HG03108 (cell line): ENCODE measurements at regions not wholly inside any gene's neighbourhood (a gene's known extent, or its start where the extent isn't known, plus 50 kb on each side); places are given as distances from the start of the nearest gene placed in this dataset.
"Not testable (repeated sequence)": the region's sequence is repeated elsewhere in the genome, so short reads cannot be mapped to it uniquely, and the experiment has no call there.

Experiments
- ATAC-seq: cut with Tn5 transposase; IDR thresholded peaks from one replicate; pipeline ENCODE4 v1.9.1; 2021; ENCODE audit warnings: moderate library complexity; ENCODE audit not compliant: unreplicated experiment

DNA sequence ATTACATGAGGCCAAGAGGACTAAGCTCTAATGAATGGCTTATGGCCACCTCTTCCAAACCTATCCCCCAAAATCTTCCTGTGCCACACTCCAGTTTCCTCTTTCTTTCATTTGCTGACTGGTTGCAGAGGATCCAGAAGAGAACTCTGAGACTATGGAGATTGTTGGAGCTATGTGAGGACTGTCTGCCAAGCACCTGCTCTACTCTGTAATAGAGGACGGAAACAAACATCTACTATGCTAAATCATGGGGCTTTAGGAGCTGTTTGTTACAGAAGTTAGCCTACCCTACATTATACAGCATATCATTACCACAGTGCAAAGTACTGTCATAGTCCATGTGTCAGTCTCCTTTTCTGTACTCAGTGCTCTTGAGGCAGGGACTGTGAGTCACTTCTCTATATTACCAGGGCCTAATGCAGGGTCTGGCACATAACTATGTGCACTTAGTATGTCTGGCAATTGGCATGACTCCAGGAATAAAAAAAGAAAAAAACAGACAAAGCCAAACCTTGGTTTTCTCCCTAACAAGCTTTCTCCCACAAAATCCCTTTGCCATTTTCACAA is 95.1 kb downstream of the RPAP3 start:
- no peak for ATAC-seq

DNA sequence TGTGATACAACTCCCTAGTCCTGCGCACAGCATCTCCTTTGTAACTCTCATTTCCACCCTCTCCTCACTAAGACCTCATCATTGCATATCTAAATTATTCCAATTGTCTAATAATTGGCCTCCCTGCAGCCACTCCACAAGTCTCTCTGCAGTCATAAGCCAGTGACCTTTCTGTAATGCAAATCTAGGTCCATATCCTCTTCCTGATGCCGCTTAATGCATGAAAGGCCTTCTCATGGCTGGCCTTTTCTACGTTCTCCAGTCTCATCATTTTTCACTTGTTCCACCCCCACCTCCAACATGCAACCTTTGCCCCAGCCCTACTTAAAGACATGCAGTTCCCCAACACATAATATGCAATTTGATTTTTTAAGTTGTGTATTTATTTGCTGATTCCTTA is 96.0 kb downstream of the RPAP3 start:
- no peak for ATAC-seq

DNA sequence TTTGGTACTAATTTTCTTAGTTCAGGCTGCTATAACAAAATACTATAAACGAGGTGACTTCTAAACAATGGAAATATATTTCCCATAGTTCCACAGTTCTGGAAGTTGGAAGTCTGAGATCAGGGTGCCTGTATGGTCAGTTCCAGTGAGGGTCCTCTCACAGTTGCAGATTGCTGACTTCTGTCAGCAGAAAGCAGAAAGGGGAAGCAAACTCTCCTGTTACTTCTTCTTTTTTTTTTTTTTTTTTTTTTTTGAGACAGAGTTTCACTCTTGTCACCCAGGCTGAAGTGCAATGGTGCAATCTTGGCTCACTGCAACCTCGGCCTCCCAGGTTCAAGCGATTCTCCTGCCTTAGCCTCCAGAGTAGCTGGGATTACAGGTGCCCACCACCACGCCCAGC is 97.2 kb downstream of the RPAP3 start:
- not testable (repeated sequence) for ATAC-seq

DNA sequence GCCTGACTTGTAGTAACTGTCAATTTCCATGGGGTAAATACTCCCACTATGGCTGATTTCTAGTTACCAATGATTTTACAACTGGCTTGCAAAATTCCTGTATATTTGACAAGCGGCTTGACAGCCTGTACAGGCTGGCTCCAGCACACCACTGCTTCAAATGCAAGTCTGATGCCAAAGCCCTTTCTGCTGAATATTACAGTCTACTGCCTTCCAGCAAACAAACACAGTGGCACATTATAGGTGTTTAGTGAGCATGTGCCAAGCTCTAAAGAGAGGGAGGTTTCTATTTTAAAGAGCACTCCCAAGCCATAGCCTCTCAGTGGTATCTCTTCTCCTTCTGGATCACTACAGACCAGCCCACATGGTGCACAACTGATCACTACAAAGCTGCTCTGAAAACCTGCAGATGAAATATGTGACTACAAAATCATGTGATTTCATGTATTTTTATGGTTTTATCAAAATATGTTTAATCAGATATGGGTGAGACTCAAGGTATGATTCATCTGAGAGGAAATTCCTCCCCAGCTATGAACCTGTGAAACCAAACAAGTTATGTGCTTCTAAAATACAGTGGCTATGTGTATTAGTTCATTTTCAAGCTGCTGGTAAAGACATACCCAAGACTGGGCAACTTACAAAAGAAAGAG is 101.5 kb downstream of the RPAP3 start:
- no peak for ATAC-seq

DNA sequence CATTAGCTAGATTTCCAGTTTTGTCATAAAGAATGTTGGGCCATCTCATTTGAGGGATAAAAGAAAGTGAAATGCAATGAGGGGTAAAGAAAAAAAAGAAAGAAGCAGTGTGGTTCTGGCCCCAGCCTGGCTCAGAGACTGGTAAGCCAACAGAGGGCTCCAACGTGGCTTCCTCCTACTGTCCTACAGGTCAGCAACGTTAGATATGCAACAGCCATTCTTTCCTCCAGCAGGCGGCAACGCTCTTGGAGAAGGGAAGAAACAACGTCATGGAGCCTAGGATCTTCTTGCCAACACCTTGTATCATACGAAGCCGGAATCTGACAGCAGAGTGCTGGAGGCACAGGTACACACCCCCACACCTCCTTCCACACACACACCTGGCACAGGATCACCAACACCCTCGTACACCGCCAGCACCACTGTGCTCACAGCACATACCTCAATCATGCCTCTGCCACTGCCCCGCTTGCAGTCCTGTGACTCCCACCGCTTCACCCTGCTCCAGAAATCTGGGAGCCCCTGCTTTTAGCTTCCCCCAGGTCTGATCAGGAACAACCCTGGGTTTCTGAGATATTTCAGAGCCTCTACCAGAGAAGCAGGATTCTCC is 102.8 kb downstream of the RPAP3 start:
- ATAC-seq, result no peak

DNA sequence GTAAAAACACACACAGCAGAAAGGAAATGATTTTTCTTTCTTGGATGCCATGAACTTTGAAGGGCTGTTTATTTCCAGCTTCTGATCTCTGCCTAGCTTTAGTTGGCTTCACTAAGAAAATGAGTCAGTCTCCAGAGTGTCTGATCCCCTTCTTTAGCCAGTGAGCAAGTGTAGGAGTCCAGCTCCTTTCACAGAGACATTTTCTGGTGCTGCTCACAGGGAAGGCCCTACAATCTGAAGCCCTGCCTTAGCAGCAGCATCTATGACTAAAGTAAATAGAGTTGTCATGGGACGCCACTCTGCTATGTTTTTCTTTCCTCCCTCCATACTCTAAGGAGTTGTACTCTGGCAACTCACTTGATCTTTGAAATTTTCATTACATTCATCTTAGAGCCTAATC is 103.5 kb downstream of the RPAP3 start:
- no peak for ATAC-seq

DNA sequence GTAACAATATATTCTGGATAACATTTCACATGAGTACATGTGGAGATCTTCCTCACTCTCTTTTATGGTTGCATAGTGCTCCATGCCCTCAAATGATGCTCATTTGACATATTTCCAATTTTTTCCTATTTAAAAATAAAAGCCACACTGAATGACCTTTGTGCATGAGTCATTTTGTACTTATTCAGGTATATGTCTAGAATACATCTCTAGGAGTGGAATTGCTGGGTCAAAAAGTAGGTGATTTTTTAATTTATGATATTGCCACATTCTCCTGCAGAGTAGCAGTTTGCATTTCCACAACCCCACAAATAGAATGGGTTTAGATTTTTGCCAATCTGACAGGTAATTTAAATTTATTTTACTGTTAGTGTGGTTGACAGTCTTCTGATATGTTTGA is 104.8 kb downstream of the RPAP3 start:
- ATAC-seq, result no peak

DNA sequence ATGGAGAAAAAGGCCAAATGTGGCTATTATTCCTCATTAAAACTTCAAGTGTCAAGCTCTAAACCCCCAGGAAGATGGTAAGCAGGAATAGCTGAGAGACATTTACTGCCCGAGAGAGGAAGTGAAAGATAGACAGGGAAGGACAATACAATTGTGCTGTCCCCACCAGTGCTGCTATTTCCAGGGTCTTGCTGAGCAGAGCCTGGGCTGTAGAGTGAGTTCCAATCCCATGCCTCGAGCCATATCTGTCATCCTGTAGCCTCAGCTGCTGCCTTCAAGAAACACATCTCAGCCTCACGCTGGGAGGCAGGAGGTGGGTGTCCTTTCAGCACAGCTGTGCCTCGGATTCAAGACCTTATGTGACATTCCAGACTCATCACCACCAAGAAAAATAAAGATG is 114.0 kb downstream of the RPAP3 start:
- ATAC-seq, result no peak

DNA sequence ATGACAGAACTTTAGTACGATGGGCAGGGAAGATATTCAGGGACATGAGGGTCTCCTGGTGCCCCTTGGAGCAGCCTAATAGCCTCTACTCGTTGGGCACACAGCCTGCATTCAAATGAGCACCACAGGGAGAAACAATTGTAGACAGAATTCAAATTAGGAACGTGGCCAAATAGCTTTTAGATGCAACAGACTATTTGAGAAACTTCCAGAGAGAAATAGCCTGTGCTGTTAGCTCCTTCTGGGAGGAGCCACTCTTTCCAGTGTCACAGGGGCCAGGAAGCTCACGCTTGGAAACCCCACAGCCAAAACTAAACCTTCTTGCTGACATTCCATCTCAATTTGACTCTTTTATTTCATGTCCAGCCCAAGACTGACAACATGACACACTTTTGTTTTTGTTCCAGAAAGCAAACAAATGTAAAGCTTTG is 114.5 kb downstream of the RPAP3 start:
- ATAC-seq, result no peak

DNA sequence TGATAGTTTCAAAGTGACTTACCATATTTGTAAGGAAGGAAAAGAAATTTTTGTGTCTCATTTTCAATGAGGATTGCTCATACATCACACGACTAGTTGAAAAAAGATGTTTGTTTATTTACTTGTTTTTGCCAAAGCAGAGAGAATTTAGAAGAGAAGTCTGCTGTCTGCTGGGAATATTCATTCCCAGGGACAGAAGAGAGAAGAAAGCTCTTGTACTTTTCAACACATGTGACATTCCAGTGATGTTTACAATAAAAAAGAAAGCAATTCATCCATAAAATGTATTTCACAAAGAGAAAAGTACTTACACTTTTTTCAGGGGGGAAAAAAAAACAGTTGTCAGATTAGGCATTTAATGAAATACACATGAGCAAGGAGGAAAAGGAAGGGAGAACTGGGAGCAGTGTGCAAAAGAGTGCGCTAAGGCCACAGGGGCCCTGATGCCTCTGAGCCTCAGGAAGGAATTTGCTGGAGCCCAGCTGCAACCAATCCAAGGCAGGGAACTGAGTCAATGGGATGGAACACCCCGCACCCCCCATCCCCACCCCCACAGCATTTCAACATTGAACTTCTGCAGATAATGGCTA is 115.0 kb downstream of the RPAP3 start:
- ATAC-seq, result no peak

DNA sequence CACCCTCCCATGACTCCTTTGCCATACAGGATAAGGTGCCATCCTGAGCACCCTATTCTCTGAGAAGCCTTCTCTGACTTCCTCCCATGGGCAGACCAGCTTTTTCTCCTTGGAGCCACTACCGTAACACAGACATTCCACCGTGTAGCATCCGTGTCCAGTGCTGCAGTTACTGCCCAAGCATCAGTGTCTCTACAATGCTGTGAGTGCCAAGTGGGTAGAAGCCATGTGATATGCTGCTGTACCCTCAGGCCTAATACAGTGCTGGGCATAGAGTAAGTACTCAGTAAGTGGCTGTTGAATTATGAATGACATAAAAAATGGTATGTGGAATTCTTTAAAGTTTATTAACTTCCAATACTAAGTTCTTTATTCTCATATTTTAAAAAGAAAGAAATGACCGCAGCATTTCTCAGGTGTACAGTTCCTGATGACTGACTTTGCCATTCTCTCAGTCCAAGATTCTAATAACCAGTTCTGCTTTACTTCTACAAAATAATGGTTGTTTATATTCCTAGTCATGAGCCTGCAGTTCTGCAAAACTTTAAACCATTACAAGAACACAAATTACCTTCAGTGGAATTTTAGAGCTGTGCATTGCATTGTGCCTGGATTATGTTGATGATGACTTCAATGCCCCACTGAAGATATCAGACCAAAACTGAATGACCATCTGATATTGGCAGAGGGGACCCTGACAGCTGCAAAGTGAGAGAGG is 118.7 kb downstream of the RPAP3 start:
- no peak for ATAC-seq

DNA sequence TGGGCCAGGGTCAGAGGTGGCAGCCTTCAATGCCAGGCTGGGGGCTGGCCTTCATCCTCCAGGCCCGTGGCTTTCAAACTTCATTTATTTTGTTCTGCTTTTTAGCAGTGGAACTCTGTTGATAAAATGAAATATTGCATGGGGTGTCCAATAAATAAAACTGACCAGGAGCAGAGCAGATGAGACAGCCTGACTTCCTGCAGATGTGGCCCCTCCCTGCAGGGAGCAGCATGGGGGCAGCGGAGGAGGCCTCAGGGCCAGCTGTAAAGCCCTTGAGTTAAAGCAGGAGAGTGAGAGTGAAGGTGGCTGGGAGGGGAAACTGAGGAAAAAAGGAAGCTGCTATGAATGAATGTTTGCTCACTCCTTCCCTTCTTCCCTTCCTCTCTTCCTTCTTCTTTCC is 120.3 kb downstream of the RPAP3 start:
- no peak for ATAC-seq

DNA sequence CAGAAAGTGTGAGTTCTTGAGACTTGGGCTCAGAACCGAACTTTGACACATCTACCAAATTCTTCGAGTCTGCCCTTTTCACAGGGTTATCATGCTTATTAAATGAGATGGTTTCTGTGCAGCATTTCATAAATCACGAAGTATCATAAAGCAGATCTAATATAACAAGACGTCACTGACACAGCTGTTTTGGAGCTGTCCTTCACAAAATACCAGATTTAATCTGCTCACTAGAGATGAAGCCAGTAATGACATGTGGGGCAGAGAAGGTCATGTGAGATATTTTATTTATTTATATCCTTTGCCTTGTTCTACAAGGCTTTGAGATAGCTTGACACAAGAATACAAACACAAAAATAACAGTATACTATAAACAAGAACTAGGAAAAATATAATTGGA is 127.0 kb downstream of the RPAP3 start:
- no peak for ATAC-seq

DNA sequence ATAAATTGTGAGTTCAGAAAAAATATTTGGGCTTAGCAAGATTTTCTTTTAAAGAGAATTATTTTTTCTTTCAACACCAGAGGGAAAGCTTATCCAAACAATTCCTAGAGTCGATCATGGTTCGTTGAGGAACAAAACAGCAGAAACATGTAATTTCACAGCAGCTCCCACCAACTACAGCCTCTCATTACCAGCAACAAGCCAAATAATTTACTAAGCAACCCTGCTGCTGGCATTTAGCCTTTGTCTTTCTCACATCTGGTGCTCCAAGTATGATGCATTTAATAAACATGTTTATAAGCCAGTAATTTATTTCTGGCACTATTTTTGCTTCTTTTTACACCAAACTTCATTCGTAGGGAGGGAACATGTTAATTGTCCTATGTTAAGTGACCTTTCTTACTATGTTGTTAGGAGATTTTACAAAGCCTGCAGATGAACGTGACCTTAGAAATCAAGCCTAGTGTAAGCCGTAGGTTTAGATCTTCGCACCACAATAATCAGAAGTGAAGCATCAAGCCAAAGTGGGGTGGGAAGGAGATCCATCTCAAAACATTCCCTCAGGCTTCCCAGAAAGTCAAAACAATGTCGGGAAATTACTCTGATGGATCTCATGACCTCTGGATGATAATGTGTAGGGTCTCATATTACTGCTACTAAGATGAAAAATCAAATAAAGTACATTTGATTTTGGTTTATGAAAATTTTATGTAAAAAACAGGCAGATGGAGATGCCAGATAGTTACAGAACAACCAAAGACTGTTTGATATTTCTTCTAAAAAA is 128.4 kb downstream of the RPAP3 start:
- no peak for ATAC-seq

DNA sequence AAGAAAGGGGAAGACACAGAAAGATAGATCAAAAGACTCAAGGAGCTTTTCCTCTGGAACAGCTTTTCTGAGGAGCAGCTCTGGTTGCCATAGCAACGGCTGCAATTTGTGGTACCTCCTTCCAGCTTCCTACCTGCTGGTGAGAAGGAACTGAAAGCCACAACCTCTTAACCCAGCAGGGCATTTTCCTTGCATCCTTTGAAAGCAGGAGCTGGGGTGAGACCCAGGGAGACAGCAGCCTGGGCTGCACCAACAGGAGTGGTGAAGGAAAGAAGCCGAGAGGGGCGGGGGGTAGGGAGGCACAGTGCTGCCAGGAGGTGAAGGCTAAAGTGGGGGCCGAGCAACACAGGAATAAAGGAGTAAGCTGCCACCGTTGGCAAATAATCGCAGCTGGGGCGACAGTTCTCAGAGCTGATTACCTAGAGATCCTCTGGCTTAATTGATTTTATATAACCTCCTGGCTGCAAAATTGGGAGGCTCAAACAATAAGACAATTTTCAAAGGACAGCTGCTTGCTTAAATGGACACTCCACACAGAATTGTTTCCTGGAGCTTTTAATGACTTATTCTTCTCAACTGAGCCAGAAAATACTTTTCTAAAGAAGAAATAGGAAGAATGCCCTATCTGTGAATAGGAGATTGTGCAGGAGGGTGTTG is 129.4 kb downstream of the RPAP3 start:
- ATAC-seq, result no peak

DNA sequence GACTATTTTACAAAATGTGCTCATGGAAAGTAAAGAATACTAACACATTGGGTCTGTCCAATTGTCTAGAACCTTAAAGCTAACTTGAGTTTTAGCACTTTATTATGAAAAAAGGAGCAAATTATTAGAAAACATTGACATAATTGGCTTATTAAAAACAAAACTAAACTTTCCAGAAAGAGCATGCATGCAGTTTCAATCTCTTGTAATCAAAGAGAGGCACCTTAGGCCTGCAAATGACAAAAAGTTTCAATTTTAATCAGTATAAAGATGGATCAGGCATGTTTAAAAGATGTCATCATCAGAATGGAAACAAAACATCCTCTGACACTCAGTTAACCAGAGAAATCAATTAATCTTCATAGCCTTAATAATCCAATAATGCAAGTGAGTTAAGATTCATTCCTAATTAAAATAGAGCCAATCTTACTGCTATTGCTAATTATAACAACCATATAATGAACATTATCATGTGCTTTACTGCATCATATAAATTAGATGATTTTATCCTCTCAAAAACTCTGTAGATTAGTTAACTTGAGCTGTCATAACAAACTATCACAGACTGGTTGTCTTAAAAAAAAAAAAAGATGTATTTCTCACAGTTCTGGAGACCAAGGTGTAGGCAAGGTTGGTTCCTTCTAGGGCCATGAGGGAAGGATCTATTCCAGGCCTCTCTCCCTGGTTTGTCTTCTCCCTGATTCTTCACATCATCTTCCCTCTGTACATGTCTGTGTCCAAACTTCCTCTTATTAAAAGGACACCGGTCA is 131.4 kb downstream of the RPAP3 start:
- no peak for ATAC-seq

DNA sequence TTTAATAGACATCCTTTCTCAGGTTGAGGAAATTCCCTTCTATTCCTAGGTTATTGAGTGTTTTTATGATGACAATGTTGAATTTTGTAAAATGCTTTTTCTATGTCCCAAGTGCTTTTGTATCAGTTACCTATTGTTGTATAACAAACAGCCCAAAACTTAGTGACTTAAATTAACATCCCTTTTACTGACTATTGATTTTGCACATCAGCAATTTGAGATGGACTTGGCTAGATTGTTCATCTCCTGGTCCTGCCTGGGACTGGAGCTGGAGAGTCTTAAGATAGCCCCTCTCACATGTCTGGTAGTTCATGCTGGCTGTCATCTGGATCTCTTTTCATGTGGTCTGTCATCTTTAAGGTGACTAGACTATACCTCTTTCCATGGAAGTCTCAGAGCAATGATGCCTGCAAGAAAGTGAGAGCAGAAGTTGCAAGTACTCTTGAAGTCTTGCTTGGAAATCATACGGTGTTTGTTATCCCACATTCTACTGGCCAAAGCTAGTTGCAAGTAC is 132.6 kb downstream of the RPAP3 start:
- no peak for ATAC-seq

DNA sequence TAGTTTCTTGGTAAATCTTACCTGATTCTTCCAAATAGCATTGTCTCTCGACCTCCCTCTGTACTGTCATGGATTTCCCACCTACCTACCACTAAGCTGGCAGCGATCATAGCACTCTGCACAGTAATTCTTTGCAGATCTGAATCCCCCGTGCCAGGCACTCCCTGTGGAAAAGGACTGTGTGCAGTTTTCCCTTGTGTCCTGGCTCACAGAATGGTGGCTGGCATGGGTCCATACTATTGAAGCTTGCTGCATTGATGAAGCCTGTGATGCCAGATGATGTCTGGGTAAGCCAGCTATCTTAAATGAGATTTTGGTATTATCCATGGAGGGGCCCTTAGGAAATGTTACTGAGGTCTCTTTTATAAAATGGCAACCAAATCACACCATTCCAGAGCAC is 135.7 kb downstream of the RPAP3 start:
- no peak for ATAC-seq

DNA sequence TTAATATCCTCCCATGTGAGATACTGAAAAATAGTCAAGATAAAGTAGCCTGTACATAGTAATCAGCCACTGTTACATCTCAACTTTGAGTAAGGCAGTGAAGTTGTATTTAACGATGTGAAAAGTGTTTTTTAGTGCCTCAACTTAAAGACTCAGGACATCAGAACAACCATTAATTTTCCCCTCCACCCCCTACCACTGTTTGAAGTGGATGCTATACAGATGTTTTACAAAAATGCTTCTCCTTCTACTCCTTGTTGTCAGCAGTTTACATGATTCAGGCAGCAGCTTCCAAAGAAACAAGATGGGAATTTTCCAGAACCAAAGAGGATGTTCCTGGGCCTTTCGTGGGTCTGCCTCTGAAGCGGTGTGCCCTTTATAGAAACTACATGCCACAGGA is 143.6 kb downstream of the RPAP3 start:
- ATAC-seq, result no peak
